Astrocyte (in vitro differentiated cells and primary cell): ENCODE measurements at regions not wholly inside any gene's neighbourhood (a gene's known extent, or its start where the extent isn't known, plus 50 kb on each side); places are given as distances from the start of the nearest gene placed in this dataset.

Experiments used
- DNase-seq: peaks from one replicate; pipeline ENCODE4 v3.0.0-alpha.2; 2010; ENCODE audit warnings: low read depth
- FAIRE-seq: peaks from 2 replicates; lab custom pipeline; 2011; peaks lifted over from hg19 to GRCh38; lab: Jason Lieb, UNC
- H2AFZ ChIP-seq: 2 replicates; pipeline ENCODE4 v1.6.0; 2012; ENCODE audit warnings: low read depth, low read length, inconsistent platforms
- H3K27ac ChIP-seq: 2 replicates; pipeline ENCODE4 v1.5.1; 2011; ENCODE audit warnings: low read depth, low read length, inconsistent platforms
- H3K27me3 ChIP-seq: 2 replicates; pipeline ENCODE4 v1.6.0; 2011; ENCODE audit warnings: low read length, inconsistent platforms; ENCODE audit not compliant: insufficient read depth
- H3K36me3 ChIP-seq: 2 replicates; pipeline ENCODE4 v1.5.1; 2011; ENCODE audit warnings: low read length, inconsistent platforms; ENCODE audit not compliant: insufficient read depth
- H3K4me1 ChIP-seq: 2 replicates; pipeline ENCODE4 v1.5.1; 2011; ENCODE audit warnings: low read length, inconsistent platforms; ENCODE audit not compliant: insufficient read depth
- H3K4me2 ChIP-seq: 2 replicates; pipeline ENCODE4 v1.6.0; 2012; ENCODE audit warnings: low read length, inconsistent platforms
- H3K4me3 ChIP-seq: 2 replicates; pipeline ENCODE4 v1.5.1; 2011; ENCODE audit warnings: low read depth, mild to moderate bottlenecking, low read length, inconsistent platforms; ENCODE audit not compliant: insufficient read depth
- H3K79me2 ChIP-seq: 2 replicates; pipeline ENCODE4 v1.6.0; 2012; ENCODE audit warnings: mild to moderate bottlenecking, low read length, inconsistent platforms; ENCODE audit not compliant: insufficient read depth
- H3K9ac ChIP-seq: 2 replicates; pipeline ENCODE4 v1.6.0; 2012; ENCODE audit warnings: mild to moderate bottlenecking, low read length, inconsistent platforms
- H3K9me3 ChIP-seq: 2 replicates; pipeline ENCODE4 v1.5.1; 2012; ENCODE audit warnings: low read depth, mild to moderate bottlenecking, low read length, inconsistent platforms; ENCODE audit not compliant: insufficient read depth
- H4K20me1 ChIP-seq: 2 replicates; pipeline ENCODE4 v1.6.0; 2012; ENCODE audit warnings: low read length, inconsistent platforms; ENCODE audit not compliant: insufficient read depth
- H3K27ac Mint-ChIP-seq: one replicate; pipeline ENCODE4 v1.8.0; 2021; ENCODE audit warnings: mild to moderate bottlenecking, mixed read lengths; ENCODE audit not compliant: unreplicated experiment
- H3K27me3 Mint-ChIP-seq: one replicate; pipeline ENCODE4 v1.8.0; 2021; ENCODE audit warnings: low read depth, mixed read lengths; ENCODE audit not compliant: unreplicated experiment
- H3K36me3 Mint-ChIP-seq: one replicate; pipeline ENCODE4 v1.8.0; 2021; ENCODE audit warnings: low read depth, mixed read lengths; ENCODE audit not compliant: unreplicated experiment
- H3K4me1 Mint-ChIP-seq: one replicate; pipeline ENCODE4 v1.8.0; 2021; ENCODE audit warnings: low read depth, mixed read lengths; ENCODE audit not compliant: unreplicated experiment
- H3K4me3 Mint-ChIP-seq: one replicate; pipeline ENCODE4 v1.8.0; 2021; ENCODE audit warnings: mild to moderate bottlenecking, moderate library complexity, mixed read lengths; ENCODE audit not compliant: unreplicated experiment
- H3K9me3 Mint-ChIP-seq: one replicate; pipeline ENCODE4 v1.8.0; 2021; ENCODE audit warnings: mild to moderate bottlenecking, mixed read lengths; ENCODE audit not compliant: unreplicated experiment
- EZH2 ChIP-seq: IDR thresholded peaks from 2 replicates; pipeline ENCODE4 v1.6.1; 2012; ENCODE audit warnings: mild to moderate bottlenecking, low read length, inconsistent platforms; ENCODE audit not compliant: insufficient read depth
- TF ChIP-seq, protein P1 (sequence below): IDR thresholded peaks from 2 replicates; pipeline ENCODE4 v1.5.1; 2011; ENCODE audit warnings: low read depth, mild to moderate bottlenecking, inconsistent platforms, low read length, moderate library complexity; ENCODE audit not compliant: insufficient read depth

DNA sequence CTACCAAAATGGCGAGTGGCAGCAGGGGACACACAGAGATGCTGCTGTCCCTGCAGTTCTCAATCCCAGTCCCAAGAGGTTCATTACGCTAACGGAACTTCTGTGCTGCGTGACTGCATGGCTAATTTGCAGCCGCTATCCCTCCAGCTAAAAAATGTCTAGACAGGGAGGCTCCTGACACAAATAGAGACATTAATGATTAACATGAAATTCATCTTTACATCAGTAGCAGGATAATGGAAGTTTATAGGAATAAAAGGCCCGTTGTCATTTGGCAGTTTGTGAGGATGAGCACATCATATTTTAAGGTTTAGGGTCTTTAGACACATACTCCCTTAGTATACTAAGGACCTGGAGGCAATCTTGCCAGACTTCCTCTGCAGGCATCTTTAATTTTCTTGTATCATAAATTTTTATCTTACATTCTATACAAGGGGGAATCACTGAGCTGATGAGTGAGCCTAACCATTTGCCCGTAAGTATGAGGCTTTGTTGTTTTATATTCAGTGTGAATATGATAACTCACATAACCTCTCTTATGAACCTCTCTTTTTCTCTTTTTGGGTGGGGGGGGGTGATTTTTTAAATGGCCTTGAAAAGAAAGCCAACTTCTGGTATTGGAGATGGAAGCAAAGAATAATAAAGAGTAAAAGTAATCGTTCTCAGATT, 99.8 kb upstream of the OR9G4 start:
- Histone ChIP-seq H3K4me3 (no peak overlapping the region), H3K27ac (no peak overlapping the region), H3K4me2 (no peak overlapping the region), H3K9ac (no peak overlapping the region), H3K79me2 (no peaks in the 10 kb centered on the region), H3K27me3 (no peaks in the 10 kb centered on the region), H2AFZ (no peak overlapping the region), H4K20me1 (no peaks in the 10 kb centered on the region), H3K36me3 (no peaks in the 10 kb centered on the region), H3K9me3 (no peaks in the 10 kb centered on the region), H3K4me1 (no peaks in the 10 kb centered on the region)
- H3K27ac Mint-ChIP-seq = no peak overlapping the region
- peaks cover 6% of the 10 kb centered on the region for H3K9me3 Mint-ChIP-seq
- H3K4me1 Mint-ChIP-seq = peaks cover 5% of the 10 kb centered on the region
- H3K27me3 Mint-ChIP-seq = no peaks in the 10 kb centered on the region
- TF ChIP-seq, protein P1, sequence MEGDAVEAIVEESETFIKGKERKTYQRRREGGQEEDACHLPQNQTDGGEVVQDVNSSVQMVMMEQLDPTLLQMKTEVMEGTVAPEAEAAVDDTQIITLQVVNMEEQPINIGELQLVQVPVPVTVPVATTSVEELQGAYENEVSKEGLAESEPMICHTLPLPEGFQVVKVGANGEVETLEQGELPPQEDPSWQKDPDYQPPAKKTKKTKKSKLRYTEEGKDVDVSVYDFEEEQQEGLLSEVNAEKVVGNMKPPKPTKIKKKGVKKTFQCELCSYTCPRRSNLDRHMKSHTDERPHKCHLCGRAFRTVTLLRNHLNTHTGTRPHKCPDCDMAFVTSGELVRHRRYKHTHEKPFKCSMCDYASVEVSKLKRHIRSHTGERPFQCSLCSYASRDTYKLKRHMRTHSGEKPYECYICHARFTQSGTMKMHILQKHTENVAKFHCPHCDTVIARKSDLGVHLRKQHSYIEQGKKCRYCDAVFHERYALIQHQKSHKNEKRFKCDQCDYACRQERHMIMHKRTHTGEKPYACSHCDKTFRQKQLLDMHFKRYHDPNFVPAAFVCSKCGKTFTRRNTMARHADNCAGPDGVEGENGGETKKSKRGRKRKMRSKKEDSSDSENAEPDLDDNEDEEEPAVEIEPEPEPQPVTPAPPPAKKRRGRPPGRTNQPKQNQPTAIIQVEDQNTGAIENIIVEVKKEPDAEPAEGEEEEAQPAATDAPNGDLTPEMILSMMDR = no peak
- no peak for TF ChIP-seq EZH2
- H3K36me3 Mint-ChIP-seq = no peaks in the 10 kb centered on the region
- no peak overlapping the region for H3K4me3 Mint-ChIP-seq
- DNase-seq (no peak), FAIRE-seq (no peak)

DNA sequence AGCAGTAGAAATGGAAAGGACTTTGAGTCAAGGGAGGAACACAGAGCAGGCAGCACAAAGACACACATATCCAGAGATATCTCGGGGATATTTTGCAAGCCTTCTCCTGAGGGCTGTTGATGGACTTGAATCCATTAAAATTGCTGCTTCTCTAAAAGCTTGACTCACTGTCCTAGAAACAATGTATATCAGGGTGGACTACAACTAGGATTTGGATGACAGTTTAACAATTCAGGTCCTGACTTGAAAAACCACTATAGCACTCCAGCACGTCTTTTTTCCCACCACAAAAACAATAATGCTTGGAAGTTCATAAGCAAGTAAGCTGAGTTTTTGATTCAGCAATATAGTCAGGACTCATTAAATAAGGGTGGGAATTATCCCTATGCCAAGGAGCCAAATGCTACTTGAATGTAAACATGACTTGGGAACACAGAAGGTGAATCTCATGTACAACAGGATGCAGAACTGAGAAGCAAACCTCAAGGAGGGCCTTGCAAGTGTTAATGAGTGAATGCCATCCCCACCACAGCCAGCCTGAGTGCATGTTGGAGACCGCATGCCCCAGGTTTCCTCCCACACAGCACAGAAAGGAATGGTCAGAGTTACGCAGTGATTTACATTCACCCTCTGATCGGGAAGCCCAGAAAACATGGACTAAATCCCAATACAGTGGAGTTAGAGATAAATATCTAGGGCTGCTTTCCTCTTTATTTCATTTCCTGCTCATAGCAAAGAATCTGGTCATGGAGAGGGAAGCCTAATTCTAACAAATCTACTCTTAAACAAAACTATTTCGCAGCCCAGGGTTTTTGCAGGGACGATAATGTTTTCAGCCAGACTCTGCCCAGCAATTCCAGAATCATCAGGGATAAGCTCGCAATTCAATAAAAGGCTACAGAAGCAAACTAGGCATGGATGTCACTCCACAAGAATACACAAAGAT, 98.4 kb upstream of the OR9G4 start:
- Histone ChIP-seq H3K36me3 (no peaks in the 10 kb centered on the region), H4K20me1 (no peaks in the 10 kb centered on the region), H2AFZ (no peak overlapping the region), H3K79me2 (no peaks in the 10 kb centered on the region), H3K27ac (no peak overlapping the region), H3K9me3 (no peaks in the 10 kb centered on the region), H3K27me3 (no peaks in the 10 kb centered on the region), H3K9ac (no peak overlapping the region), H3K4me3 (no peak overlapping the region), H3K4me1 (no peaks in the 10 kb centered on the region), H3K4me2 (no peak overlapping the region)
- no peak overlapping the region for H3K4me3 Mint-ChIP-seq
- TF ChIP-seq, protein P1 = no peak
- TF ChIP-seq EZH2 = no peak
- no peaks in the 10 kb centered on the region for H3K27me3 Mint-ChIP-seq
- no peak overlapping the region for H3K27ac Mint-ChIP-seq
- no peak for DNase-seq
- FAIRE-seq = no peak
- H3K4me1 Mint-ChIP-seq = peaks cover 5% of the 10 kb centered on the region
- peaks cover 6% of the 10 kb centered on the region for H3K9me3 Mint-ChIP-seq
- no peaks in the 10 kb centered on the region for H3K36me3 Mint-ChIP-seq
